ENCODE measurements at regions not wholly inside any gene's neighbourhood (a gene's known extent, or its start where the extent isn't known, plus 50 kb on each side); places are given as distances from the start of the nearest gene placed in this dataset.

GRCh38 chr12:18932715-18933114 is 194.8 kb downstream of the CAPZA3 start:
- TF ChIP-seq CTCF (IDR thresholded peaks at IDR 0.05; ENCODE audit: poor library complexity, severe bottlenecking) (no peak), TAF1 (IDR thresholded peaks at IDR 0.05; ENCODE audit: low read depth) (no peak), EP300 (conservative IDR thresholded peaks at IDR 0.05; ENCODE audit: poor library complexity, severe bottlenecking) (no peak), RAD21 (conservative IDR thresholded peaks at IDR 0.05) (no peak), EZH2 (IDR thresholded peaks at IDR 0.05; ENCODE audit: borderline replicate concordance, insufficient read depth, low read length, poor library complexity, severe bottlenecking) (no peak)
